ENCODE measurements at regions not wholly inside any gene's neighbourhood (a gene's known extent, or its start where the extent isn't known, plus 50 kb on each side); places are given as distances from the start of the nearest gene placed in this dataset.

DNA sequence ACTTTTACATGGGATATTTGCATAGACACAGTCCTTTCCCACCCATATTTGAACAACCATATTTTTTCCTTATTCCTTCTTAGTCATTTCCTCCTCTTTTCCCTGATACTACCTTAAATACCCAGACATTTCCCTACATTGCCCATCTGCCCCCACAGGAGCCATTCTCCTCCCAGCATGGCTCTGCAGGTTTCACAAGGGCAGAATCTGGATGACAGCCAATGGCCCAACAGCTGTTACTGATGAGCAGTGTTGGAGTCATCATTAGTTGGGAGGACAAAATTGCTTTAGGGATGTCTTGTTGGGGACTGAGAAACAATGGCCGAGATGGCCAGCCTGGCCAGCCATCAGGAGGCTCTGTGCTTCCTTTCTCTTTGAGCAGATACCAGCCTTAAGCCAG lies 209.5 kb downstream of the KLF5 start:
- no peak for DNase-seq

DNA sequence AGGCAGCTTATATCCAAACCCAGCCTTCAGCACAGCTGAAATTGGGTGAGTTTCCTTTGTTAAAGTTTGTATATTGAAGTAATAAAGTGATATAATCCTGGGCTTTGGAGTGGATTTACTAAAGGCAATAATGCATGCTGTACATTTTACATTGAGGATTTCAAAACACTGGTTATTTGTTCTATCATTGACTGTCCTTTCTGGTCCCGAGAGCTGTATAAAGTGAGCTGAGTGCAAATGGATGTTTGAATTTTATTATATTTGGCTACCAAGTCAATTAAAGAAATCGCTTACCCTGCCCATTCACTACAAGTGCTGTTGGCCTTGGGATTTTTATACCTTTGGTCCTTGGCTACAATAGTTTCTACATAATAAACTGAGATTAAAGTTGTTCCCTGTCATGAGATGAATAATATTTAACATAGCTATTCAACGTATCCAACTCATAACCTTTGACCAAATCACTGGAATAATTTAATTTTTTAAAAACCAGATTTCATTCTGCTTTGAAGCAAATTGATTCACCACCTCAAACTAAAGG lies 207.9 kb downstream of the KLF5 start:
- DNase-seq, result no peak

DNA sequence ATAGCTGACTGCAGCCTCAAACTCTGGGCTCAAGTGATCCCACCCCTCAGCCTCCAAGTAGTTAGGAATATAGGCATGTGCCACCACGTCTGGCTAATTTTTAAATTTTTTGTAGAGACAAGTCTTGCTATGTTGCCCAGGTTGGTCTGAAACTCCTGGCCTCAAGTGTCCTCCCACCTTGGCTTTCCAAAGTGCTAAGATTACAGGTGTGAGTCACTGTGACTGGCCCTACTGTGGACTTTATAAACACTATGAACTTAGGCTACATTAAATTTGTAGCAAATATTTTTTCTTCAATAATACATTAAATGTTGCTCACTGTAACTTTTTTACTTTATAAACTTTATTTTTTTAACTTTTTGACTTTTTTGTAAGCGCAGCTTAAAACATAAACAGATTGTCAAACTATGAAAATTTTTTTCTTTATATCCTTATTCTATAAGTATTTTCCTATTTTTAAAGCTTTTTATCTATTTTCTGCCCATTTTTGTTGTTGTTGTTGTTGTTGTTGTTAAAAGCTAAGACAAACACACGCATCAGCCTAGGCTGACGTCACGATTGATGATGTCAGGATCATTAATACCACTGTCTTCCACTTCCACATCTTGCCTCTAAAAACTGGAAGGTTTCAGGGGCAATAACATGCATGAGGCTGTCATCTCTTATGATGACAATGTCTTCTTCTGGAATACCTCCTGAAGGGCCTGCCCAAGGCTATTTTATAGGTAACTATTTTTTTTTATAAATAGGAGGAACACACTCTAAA lies 204.2 kb downstream of the KLF5 start:
- DNase-seq, result no peak

DNA sequence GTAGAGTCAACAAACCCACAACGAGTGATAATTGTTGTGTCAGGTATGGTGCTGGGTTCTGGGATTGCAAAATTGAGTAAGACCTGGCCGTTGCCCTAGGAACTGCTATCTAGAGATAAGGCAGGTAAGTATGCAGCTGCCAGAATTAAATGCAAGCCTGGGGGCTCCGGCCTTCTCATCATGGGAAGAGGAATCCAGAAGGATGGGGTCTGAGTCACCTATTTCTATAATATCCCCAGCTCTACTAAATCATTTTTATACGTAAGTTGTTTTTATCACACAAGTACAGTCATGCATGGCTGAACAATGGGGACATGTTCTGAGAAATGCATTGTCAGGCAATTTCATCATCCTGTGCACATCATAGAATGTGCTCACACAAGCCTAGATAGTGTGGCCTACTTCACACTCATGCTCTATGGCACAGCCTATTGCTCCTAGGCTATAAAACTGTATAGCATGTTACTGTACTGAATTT lies 203.0 kb downstream of the KLF5 start:
- DNase-seq, result no peak

DNA sequence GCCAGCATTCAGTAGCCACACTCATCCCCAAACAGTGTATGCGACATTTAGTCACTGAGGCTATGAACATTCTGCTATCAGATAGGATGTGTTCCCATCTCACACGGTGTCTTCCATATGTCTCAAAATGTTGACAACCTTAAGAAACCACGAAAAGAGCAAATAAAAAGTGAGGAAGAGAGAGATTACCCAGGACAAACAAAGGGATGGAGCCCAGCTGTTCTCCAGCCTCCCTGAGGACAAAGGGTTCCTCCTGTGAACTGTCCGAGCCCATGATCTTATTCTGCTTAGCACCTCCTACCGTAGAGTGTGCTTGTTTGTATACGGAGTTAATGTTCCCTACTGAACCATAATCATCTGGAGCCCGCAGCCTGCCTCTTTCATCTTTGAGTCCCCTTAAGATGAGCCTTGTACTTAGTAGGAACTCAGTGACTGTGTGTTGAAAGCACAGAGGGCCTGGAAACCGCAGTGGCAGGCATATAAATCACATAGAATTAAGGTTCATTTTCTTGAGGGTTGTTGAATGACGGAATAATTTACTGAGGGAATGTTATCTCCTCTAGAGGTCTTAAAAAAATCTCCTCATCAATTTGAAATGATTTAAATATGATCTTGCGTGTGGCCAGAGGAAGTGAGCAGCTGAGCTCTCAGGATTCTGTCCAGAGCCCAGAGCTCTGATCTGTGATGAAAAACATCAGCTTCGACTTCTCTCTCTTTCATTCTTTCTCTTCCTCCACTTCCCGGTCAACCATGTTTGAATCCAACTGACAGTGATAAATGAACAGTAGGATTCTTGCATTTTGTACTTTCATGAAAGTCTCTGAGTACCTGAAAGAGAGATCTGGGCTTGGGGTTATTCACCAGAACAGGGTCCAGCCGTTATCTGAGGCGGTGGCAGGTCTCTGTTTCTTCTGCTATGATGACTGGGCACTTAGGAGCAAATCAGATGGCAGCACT lies 200.5 kb downstream of the KLF5 start:
- no peak for DNase-seq

DNA sequence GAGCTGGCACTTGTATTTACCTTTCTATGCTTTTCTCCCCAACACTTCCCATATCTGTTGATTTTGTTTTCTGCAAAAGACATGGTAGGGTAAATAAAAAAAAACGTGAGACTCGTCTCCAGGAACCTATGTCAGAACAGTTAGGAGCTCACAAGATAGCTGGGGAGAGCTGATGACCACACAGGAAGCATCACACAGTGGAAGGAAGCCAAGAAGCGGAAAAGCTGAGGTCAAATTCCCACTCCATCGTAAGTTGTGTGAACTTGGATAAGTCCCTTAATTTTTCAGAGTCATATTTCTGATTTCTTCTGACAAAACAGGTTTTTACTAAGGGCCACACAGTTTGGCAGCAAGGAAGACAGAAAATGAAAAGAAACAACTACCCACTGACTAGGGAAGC lies 199.6 kb downstream of the KLF5 start:
- no peak for DNase-seq

DNA sequence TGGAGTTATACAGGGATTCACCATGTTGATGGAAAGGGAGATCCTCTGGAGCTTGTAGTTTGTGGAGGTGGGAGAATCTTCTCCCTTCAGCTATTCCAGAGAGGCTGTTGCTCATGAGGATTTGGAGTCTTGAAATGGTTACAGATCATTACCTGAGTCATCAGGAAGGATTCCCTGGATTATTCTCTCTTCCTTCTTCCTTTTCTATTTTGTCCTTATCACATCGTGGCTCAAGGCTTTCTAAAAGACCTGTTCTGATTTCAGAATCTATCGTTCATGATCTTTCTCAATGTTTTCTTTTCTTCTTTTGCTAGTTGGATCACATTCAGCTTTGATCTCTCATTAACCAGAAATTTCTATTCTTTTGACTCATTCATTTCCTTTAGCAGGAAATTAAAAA lies 196.0 kb downstream of the KLF5 start:
- DNase-seq, result no peak

DNA sequence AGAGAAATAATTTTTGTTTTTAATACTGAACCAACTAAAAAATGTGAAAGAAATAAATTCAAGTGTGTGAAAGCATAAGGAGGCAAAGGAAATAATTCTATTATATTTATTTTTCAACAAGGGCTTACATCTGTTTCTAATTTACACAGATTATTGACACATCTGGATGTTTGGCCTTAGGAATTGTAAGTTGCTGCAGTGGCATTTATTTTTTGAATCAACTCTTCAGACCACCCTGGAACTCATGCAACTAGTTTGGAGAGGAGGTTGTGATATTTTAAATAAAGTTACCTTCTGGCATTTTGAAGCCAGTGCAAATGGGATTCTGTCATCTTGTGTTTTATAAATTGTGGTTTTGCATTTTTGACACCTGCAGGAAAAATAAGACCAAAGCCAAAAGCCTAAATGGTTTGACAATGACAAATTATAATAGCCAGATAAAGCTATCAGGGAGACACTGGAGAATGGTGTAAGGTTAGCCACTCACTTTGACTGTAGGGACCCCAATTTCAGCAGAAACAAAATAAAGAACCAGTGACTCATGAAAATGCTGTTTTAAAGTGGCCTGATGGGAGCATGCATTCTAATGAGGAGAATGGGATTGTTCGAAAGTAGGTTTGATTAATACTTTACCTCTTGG lies 192.9 kb downstream of the KLF5 start:
- DNase-seq, result no peak

DNA sequence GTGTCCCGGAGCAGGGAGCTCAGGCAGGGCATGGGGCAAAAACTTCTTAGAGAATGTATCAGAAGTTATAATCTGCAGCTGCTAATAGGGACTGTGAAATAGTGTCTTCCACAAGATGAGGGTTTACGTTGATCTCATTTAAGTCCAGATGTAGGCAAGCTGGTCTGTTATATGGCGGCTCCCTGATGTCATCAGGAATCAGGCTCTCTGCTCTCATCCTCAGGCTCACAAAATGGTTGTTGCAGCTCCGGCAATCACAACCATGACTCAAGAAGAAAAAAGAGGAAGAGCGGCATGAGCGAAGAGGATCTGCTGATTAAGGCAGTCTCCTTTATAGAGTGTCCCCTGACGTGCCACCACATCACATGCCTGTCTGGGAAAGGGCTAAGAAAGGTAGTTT lies 191.3 kb downstream of the KLF5 start:
- DNase-seq, result no peak

DNA sequence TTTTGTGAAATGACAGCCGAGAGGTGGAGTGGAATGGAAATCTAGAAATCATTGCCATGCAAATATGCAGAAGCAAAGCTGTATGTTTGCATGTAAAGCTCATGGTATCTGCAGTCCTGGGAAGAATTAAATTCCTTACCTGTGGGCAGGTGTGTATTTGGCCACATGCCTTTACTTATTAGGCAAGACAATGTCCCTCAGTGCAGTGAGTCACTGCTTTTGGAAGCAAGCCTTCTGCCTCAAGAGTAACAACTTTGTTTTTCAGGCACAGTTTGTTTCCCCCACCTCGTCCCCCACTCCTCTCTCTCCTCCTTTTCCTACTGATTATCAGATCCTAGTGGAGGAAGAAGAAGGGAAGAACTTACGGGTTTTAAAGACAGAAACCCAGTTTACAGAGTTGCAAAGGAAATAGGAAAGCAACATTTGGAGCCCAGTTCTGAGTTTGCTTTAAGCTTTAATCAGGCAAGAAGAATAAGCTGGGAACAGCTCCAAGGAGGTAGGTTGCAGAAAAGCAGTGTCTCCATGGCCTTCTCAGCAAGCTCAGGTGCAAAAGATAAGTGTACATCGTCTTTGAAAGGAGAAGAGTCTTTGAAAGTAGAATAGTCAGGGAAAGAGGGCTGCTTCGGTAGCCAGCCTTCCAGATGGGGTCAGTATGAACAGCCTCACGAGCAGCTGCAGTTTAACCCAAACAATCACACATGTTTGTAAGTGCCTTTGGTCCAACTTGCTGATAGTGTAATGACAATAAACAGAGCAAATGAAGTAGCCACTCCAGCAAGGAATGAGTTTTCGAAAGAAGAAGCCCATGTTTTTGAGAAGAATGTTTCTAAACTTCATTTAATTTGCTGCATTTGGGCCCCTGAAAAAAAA lies 190.1 kb downstream of the KLF5 start:
- no peak for DNase-seq

DNA sequence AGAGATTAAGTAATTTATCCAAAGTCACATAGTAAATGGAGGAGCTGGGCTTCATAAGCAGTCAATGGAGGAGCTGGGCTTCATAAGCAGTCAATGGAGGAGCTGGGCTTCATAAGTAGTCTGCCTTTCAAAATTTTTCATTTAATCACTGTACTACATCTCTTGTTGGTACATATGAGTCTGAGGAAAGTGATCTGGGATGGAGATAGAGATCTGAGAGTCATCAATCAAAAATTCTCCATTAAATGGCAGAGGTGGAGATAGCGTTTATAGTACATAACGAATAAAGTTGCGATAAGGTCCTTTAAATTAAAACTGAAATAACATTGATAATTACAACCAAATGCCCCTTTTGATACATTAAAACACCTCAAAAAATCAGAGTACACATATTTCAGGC lies 189.3 kb downstream of the KLF5 start:
- no peak for DNase-seq

DNA sequence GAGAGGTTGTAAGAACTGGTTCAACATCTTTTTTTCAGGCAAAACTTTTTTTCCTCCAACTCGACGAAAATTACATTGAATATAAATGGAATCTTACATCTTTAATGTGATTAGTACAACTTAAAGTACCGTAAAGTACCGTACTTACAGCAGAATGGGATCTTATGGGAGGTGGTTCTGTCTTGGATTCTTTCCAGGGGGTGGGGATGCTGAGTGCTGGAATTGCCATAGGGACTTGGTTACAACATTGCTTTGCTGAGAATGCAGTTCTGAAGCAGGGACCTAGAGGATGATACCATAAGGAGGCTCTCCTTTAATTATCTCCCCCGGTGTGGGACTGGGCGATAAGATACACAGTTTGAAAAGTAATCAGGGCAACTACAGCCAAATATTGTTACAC lies 186.4 kb downstream of the KLF5 start:
- DNase-seq, result no peak

DNA sequence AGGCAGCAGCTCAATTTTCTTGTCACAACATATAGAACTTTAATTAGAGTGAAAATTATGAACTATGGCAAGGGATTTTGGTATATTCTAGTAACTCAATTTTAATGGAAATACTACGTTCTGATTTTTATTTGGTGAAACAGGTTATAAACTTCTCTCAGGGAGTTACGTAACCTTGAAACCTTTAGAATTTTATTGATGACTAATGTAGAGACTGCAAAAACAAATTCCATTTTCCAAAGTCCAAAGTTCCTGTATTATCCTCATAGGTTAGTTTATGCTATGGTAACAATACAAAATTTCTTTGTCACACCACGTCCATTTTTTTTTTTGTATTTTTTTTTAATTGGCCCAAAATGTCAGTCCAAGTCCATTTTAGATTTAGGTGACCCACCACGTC lies 185.7 kb downstream of the KLF5 start:
- DNase-seq, result no peak

DNA sequence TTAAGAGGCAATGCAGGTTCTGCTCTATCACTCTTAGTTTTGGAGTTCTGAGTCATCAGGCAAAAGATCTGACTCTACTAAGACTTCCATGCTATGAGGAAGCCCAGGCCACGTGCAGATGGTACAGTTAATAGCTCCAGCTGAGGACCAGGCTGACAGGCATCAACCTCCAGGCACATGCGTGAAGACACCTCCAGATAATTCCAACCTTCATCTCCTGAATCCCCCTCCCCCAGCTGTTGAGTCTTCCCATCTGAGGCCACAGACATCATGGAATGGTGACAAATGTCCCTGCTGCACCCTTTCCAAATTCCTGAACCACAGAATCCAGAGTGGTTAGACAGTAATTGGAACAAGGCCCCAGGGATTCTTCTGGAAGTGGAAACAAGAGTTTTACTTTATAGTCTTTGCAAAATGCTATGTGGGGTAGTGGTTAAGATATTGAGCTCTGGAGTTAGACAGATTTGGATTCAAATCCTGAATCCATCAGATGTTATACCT lies 183.8 kb downstream of the KLF5 start:
- no peak for DNase-seq

DNA sequence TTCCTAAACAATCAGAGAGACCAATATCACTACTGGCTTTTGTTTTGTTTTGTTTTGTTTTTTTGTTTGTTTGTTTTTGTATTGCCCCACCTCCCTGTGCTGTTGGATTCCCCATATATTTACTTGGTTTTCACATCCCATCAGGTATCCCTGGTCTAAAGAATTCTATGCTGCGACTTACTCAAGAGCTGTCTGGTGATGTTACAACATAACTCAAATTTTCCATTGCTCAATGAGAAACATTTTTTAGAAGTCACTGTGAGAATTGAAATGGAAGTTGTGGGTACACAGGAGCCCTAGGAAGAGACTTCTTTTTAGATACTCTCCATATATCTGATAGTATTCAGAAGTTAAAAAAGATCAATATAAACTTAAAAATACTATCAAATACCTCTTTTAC lies 181.4 kb downstream of the KLF5 start:
- no peak for DNase-seq

DNA sequence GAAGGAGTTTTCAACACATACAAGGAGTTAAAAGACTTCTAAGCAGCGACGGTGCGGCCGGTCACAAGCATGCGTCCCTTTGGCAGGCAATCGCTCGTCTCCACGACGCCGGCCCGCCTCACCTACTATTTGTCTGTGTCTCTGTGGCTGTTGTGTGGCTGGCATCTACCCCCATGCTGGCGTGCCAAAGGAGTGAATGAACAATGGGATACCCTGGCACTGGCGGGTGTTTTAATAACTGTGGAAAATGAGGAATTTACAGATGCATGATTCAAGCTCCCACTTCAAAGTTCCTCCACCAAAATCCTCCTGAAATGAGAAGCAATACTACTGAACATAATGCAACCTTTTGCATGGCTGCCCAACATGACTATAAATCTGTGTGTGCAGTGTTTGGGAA lies 176.6 kb downstream of the KLF5 start:
- no peak for DNase-seq

DNA sequence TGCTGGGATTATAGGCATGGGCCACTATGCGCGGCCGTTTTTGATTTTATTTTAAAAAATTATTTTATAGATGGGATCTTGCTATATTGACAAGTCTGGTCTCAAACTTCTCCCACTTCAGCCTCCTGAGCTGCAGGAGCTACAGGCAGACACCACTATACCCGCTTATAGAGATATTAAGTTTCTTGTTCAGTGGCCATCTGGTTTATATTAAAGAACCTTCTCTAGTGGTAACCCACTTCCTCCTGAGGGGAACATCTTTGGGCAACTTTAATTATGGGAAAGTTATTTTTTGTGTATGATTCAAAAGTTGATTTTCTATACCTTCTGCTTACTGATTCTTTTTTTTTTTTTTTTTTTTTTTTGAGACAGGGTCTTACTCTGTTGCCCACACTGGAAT lies 172.7 kb downstream of the KLF5 start:
- no peak for DNase-seq

DNA sequence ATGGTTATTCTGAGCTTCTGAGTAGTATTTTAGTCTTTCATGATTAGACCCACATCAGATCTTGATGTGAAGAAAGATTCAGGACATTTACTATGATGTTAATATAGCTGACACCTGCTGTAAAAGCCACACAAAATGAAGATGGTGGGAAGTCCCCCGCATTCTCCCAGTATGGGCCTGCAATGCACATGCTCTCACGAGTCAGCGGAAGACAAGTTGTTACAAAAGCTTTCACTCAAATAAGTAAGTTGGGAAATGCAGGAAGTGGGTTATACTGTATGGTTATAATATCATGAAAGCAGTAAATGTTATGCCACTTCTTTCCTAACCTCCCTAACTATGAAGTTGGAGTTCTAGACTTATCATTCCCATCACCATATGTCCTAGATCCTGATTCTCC lies 171.9 kb downstream of the KLF5 start:
- DNase-seq, result peak in 1 of 2 donors; percentile 13

DNA sequence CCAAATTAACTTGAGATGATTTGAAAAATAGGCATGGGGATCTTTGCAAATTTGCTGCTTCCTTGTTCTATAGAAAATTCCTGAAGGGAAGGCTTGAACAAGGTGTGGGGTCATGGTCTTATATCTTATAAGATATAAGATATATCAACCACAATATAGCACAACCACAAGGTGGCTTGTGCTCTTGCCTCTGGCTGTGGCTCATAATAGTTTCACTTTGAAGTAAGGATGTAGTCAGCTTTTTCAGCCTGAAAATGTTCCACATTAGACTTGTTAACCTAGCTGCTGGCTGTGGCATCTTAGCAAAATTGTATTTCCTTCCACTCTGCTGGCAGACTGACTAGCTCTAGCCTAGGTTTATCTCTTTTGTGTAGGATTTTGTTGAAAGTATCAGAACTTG lies 169.7 kb downstream of the KLF5 start:
- peak in 1 of 2 donors; percentile 10 for DNase-seq

DNA sequence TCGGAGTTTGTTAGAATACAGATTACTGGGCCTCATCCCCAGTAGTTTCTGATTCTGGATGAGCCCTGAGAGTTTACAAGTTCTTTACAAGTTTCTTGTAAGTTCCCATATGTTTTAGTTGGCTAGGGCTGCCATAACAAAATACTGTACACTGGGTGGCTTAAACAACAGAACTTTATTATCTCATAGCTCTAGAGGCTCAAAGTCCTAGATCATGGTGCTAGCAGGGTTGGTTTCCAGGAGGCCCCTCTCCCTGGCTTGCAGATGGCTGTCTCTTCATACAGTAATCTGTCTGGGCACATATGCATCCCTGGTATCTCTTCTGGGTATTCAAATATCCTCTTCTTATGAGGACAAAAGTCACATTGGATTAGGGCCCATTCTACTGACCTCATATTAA lies 167.2 kb downstream of the KLF5 start:
- no peak for DNase-seq

DNA sequence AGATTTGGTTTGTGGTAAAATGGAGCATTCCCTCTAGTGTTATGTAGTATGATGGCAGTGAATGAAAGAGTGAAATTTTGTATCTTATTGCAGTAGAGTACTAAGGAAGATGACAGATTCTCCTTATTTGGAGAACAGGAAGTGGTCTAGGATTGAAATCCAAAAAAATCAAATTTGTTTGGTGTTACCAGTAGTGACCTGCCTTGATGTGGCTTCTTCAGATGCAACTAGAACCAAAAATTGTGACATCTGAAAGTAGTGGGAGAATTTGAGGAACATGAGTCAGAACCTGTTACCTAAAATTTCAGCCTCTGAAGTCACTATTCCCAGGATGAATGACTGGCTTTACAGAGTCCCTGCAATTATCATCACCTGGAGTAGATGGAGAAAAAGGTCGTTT lies 165.9 kb downstream of the KLF5 start:
- no peak for DNase-seq

DNA sequence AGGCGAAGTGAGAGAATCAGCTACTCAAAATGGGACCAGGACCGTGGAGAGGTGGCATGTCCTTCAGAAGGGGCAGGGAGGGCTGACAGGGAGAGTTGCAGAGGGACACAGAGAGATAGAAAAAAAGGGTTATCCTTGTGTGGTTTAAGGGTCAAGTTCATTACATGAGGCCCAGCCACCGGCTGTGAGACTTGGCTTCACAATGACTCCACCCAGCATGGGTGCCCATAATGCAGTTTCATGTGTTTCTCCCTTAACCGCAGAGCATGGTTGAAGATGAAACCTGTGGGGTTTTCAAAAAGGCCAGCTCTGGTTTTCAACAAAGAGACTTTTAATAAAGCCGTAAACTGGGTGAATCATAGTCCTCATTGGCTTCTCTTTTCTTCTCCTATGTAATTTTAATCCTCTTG lies 164.6 kb downstream of the KLF5 start:
- peak; percentile 19 to 23 for DNase-seq

Data from stimulated activated CD4-positive, alpha-beta T cell treated with anti-CD3 and anti-CD28 coated beads, Interleukin-2, amount 100 ng/mL, for 24 hours (primary cell).